Thyroid gland (tissue), 4 donors: ENCODE measurements at regions not wholly inside any gene's neighbourhood (a gene's known extent, or its start where the extent isn't known, plus 50 kb on each side); places are given as distances from the start of the nearest gene placed in this dataset.

ENCODE experiments used
- DNase-seq, 2 donors: peaks; one replicate each; pipeline ENCODE4 v3.0.0-alpha.2; 2019
- H3K27ac ChIP-seq, 3 donors: fragments of 200-600 bp; sonication (generic); 1 replicate in 2 of 3; 2 replicates in 1 of 3; pipeline ENCODE4 v1.5.1; 2016 to 2019; ENCODE audit warnings: mild to moderate bottlenecking in 1 of 3, moderate library complexity in 1 of 3
- H3K27me3 ChIP-seq: fragments of 200-600 bp; sonication (generic); one replicate; pipeline ENCODE4 v1.5.1; 2019
- H3K36me3 ChIP-seq, 2 donors: fragments of 200-600 bp; sonication (generic); one replicate each; pipeline ENCODE4 v1.5.1; 2016 to 2019
- H3K4me1 ChIP-seq, 2 donors: fragments of 200-600 bp; sonication (generic); one replicate each; pipeline ENCODE4 v1.5.1; 2017 to 2019
- H3K4me3 ChIP-seq, 3 donors: fragments of 200-600 bp; sonication (generic); replicated peaks in 1 of 3; 1 replicate in 2 of 3; 2 replicates in 1 of 3; pipeline ENCODE4 v1.5.1; 2016; ENCODE audit warnings: mild to moderate bottlenecking in 1 of 3
- H3K9me3 ChIP-seq: fragments of 200-600 bp; sonication (generic); one replicate; pipeline ENCODE4 v1.5.1; 2017
- CTCF ChIP-seq, 6 experiments: fragments of 200-600 bp in 3 of 6; fragments of 450-650 bp in 3 of 6; sonication (generic) in 3 of 6; IDR thresholded peaks; one replicate each; pipeline ENCODE4 v1.5.1; 2016 to 2019; ENCODE audit warnings: antibody characterized with exemption in 6 of 6, mild to moderate bottlenecking in 2 of 6, inconsistent platforms in 1 of 6, moderate library complexity in 1 of 6
- POLR2A ChIP-seq, 2 donors: fragments of 450-650 bp; IDR thresholded peaks; one replicate each; pipeline ENCODE4 v1.6.1; 2017; ENCODE audit warnings: antibody characterized with exemption in 2 of 2, mild to moderate bottlenecking in 2 of 2, moderate library complexity in 1 of 2
- WGBS, 2 donors: methylation state at CpG; one replicate each; pipeline ENCODE4 v1.1.5; 2017; 5-methylcytosine and 5-hydroxymethylcytosine counted together
- intact Hi-C: fragments of 100-400 bp; cut with DNase I; formaldehyde crosslinking; loops from one replicate; pipeline ENCODE4 v1.15.1; 2023

- no peaks in the 10 kb centered on the region for H3K36me3 ChIP-seq
- no peak for DNase-seq
- 93 to 94% methylated on average over 7 of the region's 7 CpGs for WGBS, 2 donors
- no peaks in the 10 kb centered on the region for H3K4me1 ChIP-seq
- no peaks in the 10 kb centered on the region for H3K9me3 ChIP-seq
- H3K27me3 ChIP-seq, result no peaks in the 10 kb centered on the region
- TF ChIP-seq CTCF (IDR thresholded peaks at IDR 0.05) (no peak), POLR2A (IDR thresholded peaks at IDR 0.05) (no peak)
- no peak overlapping the region for H3K27ac ChIP-seq
- intact Hi-C loops, result no loop called here
- H3K4me3 ChIP-seq, result no peak overlapping the region
Observed at GRCh38 chr6:744666-745353, 51.9 kb upstream of the EXOC2 start.

DNA sequence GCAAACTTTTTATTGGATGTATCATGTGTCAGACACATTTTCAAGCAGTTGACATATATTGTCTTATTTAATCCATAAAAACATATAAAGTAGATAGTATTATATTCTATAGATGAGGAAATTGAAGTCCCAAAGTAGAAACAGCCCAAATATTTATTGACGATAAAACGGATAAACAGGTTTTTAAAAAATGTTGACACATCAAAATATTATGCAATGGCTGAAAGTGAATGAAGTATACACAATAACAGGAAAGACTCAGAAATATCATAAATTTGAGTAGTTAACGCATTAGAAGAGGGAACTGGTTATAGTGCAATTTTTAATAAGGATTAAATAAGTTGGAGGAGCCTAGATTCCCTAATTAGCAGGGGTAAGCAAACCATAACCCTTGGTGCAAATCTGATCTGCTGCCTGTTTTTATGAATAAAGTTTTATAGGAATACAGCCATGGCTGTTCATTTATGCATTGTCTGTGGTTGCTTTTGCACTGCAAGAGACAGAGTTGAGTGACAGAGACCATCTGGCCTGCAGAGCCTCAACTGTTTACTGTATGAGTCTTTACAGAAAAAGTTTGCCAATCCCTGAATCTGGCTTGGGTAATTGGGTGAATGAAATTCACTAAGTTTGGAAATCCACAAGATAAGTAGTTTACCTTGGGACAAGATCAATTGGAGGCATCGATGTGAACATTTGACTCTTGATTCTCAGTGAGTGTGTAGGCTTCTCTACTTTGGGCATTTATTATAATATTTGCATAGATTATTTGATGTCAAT lies 50.6 kb upstream of the EXOC2 start:
- H3K4me1 ChIP-seq, result no peaks in the 10 kb centered on the region
- DNase-seq, result no peak
- TF ChIP-seq POLR2A (IDR thresholded peaks at IDR 0.05), result no peak
- no peak for TF ChIP-seq CTCF (IDR thresholded peaks at IDR 0.05)
- H3K9me3 ChIP-seq, result no peaks in the 10 kb centered on the region
- H3K4me3 ChIP-seq, result no peak overlapping the region
- no peaks in the 10 kb centered on the region for H3K36me3 ChIP-seq
- intact Hi-C loops, result no loop called here
- H3K27me3 ChIP-seq, result no peaks in the 10 kb centered on the region
- H3K27ac ChIP-seq, result no peak overlapping the region
- WGBS, 2 donors, result 70 to 73% methylated on average over 4 of the region's 4 CpGs
